GM18870 (cell line): ENCODE measurements at regions not wholly inside any gene's neighbourhood (a gene's known extent, or its start where the extent isn't known, plus 50 kb on each side); places are given as distances from the start of the nearest gene placed in this dataset.

Experiments used
- ATAC-seq: cut with Tn5 transposase; IDR thresholded peaks from one replicate; pipeline ENCODE4 v1.9.1; 2021; ENCODE audit warnings: moderate library complexity; ENCODE audit not compliant: unreplicated experiment

- no peak for ATAC-seq
Measured at GRCh38 chr4:186018261-186018660, 50.7 kb upstream of the TLR3 start.

GRCh38 chr4:186018784-186019183 lies 50.2 kb upstream of the TLR3 start:
- ATAC-seq: no peak
